ENCODE measurements at regions not wholly inside any gene's neighbourhood (a gene's known extent, or its start where the extent isn't known, plus 50 kb on each side); places are given as distances from the start of the nearest gene placed in this dataset.

DNA sequence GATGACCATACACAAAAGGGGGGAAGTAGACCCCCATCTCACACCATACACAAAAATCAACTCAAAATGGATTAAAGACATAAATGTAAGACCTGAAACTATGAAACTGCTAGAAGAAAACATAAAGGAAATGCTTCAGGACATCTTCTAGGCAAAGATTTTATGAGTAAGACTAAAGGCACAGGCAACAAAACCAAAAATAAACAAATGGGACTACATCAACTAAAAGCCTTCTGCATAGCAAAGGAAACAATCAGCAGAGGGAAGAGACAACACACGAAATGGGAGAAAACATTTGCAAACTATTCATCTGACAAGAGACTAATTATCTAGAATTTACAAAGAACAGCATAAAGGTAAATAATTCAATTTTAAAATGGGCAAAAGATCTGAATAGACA, 152.1 kb downstream of the AXIN2 start:
- H3K36me3 ChIP-seq: no peaks in the 10 kb centered on the region
- peaks cover 0 to 11% of the 10 kb centered on the region in 2 donors for H3K9me3 ChIP-seq
- no peaks in the 10 kb centered on the region for H3K4me1 ChIP-seq
- intact Hi-C loops (cut with DNase I; ENCODE audit: low total_unique reads): no loop called here
- H3K27ac ChIP-seq: no peak overlapping the region
- no peaks in the 10 kb centered on the region for H3K27me3 ChIP-seq
- H3K4me3 ChIP-seq: no peak overlapping the region
- TF ChIP-seq POLR2A (IDR thresholded peaks at IDR 0.05) (no peak), POLR2AphosphoS5 (IDR thresholded peaks at IDR 0.05) (no peak)
- TF ChIP-seq, protein P1, sequence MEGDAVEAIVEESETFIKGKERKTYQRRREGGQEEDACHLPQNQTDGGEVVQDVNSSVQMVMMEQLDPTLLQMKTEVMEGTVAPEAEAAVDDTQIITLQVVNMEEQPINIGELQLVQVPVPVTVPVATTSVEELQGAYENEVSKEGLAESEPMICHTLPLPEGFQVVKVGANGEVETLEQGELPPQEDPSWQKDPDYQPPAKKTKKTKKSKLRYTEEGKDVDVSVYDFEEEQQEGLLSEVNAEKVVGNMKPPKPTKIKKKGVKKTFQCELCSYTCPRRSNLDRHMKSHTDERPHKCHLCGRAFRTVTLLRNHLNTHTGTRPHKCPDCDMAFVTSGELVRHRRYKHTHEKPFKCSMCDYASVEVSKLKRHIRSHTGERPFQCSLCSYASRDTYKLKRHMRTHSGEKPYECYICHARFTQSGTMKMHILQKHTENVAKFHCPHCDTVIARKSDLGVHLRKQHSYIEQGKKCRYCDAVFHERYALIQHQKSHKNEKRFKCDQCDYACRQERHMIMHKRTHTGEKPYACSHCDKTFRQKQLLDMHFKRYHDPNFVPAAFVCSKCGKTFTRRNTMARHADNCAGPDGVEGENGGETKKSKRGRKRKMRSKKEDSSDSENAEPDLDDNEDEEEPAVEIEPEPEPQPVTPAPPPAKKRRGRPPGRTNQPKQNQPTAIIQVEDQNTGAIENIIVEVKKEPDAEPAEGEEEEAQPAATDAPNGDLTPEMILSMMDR (IDR thresholded peaks at IDR 0.05): no peak
- DNase-seq (ENCODE audit: low spot score in 2 of 2): no peak

DNA sequence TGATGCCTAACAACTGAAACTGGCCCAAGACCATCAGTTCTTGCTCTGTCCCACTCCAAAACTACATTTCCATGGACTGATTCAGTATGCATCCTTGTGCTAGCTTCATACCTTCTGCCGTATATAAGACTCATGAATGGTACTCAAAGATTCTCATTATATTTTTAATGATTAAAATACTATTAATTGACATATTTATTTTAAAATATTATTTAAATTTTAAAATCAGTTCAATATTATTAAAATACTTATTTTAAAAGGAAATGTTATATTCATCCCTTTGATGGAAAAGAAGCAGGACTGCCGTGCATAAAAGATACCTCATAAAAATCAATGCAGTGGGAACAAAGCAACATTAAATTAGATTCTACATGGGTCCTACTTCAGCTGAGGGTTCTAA, 153.4 kb downstream of the AXIN2 start:
- Histone ChIP-seq H3K4me3 (no peak overlapping the region), H3K9me3 (peaks cover 0 to 11% of the 10 kb centered on the region in 2 donors), H3K36me3 (no peaks in the 10 kb centered on the region), H3K27me3 (no peaks in the 10 kb centered on the region), H3K27ac (no peak overlapping the region), H3K4me1 (no peaks in the 10 kb centered on the region)
- DNase-seq (ENCODE audit: low spot score in 2 of 2): no peak
- TF ChIP-seq, protein P1 (IDR thresholded peaks at IDR 0.05): no peak
- no peak for TF ChIP-seq POLR2AphosphoS5 (IDR thresholded peaks at IDR 0.05)
- TF ChIP-seq POLR2A (IDR thresholded peaks at IDR 0.05): no peak
- intact Hi-C loops (cut with DNase I; ENCODE audit: low total_unique reads): no loop called here

DNA sequence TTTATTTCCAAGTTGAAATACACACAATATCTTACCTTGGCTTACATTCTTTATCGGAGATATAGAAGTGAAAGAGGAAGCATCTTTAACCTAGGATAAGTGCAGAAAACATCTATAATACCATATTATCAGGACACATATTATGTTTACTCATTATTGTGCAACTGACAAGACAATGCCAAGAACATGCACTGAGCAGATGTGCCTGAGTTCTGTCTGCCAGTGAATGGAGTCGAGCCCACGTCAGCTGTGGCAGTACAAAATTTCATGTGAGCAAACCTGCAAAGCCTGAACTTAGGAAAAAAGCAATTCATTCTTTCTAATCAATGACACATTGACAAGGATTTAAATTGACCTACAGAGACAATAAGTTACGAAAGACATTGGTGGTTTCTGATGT, 154.4 kb downstream of the AXIN2 start:
- peaks cover 0 to 6% of the 10 kb centered on the region in 2 donors for H3K9me3 ChIP-seq
- H3K4me1 ChIP-seq: no peaks in the 10 kb centered on the region
- no peak overlapping the region for H3K27ac ChIP-seq
- intact Hi-C loops (cut with DNase I; ENCODE audit: low total_unique reads): no loop called here
- H3K36me3 ChIP-seq: no peaks in the 10 kb centered on the region
- no peak for DNase-seq (ENCODE audit: low spot score in 2 of 2)
- H3K4me3 ChIP-seq: no peak overlapping the region
- TF ChIP-seq, protein P1 (IDR thresholded peaks at IDR 0.05): no peak
- TF ChIP-seq POLR2A (IDR thresholded peaks at IDR 0.05) (no peak), POLR2AphosphoS5 (IDR thresholded peaks at IDR 0.05) (no peak)
- no peaks in the 10 kb centered on the region for H3K27me3 ChIP-seq

DNA sequence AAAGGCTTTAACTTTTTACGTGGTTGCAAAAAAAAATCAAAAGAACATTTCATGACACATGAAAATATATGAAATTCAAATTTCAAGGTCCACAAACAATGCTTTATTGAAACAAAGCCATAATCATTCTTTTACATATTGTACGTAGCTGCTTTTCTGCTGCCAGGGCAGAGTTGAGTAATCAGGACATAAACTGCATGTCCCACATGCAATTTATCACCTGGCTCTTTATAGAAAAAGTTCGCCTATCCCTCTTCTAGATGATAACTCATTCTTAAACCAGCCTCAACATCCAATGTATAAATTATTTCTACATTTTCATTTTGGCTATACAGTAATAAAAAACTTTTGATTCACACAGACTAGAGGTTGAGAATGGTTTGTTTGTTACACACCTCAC, 154.9 kb downstream of the AXIN2 start:
- TF ChIP-seq, protein P1 (IDR thresholded peaks at IDR 0.05): no peak
- TF ChIP-seq POLR2AphosphoS5 (IDR thresholded peaks at IDR 0.05) (no peak), POLR2A (IDR thresholded peaks at IDR 0.05) (no peak)
- Histone ChIP-seq H3K4me3 (no peak overlapping the region), H3K9me3 (peaks cover 0 to 1% of the 10 kb centered on the region in 2 donors), H3K36me3 (no peaks in the 10 kb centered on the region), H3K27ac (no peak overlapping the region), H3K4me1 (no peaks in the 10 kb centered on the region), H3K27me3 (no peaks in the 10 kb centered on the region)
- no peak for DNase-seq (ENCODE audit: low spot score in 2 of 2)
- intact Hi-C loops (cut with DNase I; ENCODE audit: low total_unique reads): no loop called here

DNA sequence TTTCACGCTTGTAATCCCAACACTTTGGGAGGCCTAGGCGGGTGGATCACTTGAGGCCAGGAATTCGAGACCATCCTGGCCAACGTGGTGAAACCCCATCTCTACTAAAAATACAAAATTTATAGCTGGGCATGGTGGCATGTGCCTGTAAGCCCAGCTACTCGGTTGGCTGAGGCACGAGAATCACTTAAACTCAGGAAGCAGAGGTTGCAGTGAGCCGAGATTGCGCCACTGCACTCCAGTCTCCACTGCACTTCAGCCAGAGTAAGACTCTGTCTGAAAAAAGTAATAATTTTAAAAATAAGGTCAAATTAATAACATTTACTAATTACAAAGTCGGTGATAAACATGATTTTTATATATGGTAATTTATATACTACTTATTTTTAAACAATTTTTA, 155.9 kb downstream of the AXIN2 start:
- Histone ChIP-seq H3K4me3 (no peak overlapping the region), H3K27ac (no peak overlapping the region), H3K36me3 (no peaks in the 10 kb centered on the region), H3K4me1 (no peaks in the 10 kb centered on the region), H3K9me3 (no peaks in the 10 kb centered on the region), H3K27me3 (no peaks in the 10 kb centered on the region)
- TF ChIP-seq POLR2A (IDR thresholded peaks at IDR 0.05) (no peak), POLR2AphosphoS5 (IDR thresholded peaks at IDR 0.05) (no peak)
- TF ChIP-seq, protein P1 (IDR thresholded peaks at IDR 0.05): no peak
- DNase-seq (ENCODE audit: low spot score in 2 of 2): no peak
- intact Hi-C loops (cut with DNase I; ENCODE audit: low total_unique reads): no loop called here

All from breast epithelium (tissue), 4 donors.